NT2/D1 (cell line): ENCODE measurements at regions not wholly inside any gene's neighbourhood (a gene's known extent, or its start where the extent isn't known, plus 50 kb on each side); places are given as distances from the start of the nearest gene placed in this dataset.
"Not testable (repeated sequence)": the region's sequence is repeated elsewhere in the genome, so short reads cannot be mapped to it uniquely, and the experiment has no call there.

Experiments used
- DNase-seq: peaks from one replicate; pipeline ENCODE4 v3.0.0-alpha.2; 2011; ENCODE audit warnings: low read depth, low spot score
- H3K27me3 ChIP-seq: 2 replicates; pipeline ENCODE4 v1.6.0; 2011; ENCODE audit warnings: mild to moderate bottlenecking; ENCODE audit not compliant: insufficient read length, insufficient read depth
- H3K36me3 ChIP-seq: 2 replicates; pipeline ENCODE4 v1.6.1; 2011; ENCODE audit warnings: mild to moderate bottlenecking, low read length, mixed read lengths; ENCODE audit not compliant: insufficient read depth, insufficient read length
- H3K4me1 ChIP-seq: 2 replicates; pipeline ENCODE4 v1.5.1; 2011; ENCODE audit not compliant: insufficient read depth, insufficient read length
- H3K4me3 ChIP-seq: 2 replicates; pipeline ENCODE4 v1.5.1; 2011; ENCODE audit warnings: low read depth; ENCODE audit not compliant: insufficient read length
- H3K9ac ChIP-seq: 2 replicates; pipeline ENCODE4 v1.6.0; 2011; ENCODE audit warnings: low read depth; ENCODE audit not compliant: insufficient read length
- H3K9me3 ChIP-seq: 2 replicates; pipeline ENCODE4 v1.5.1; 2011; ENCODE audit warnings: mild to moderate bottlenecking, low read length; ENCODE audit not compliant: insufficient read depth
- SUZ12 ChIP-seq: IDR thresholded peaks from 2 replicates; pipeline ENCODE4 v1.6.1; 2011; ENCODE audit not compliant: insufficient read length, insufficient read depth; ENCODE audit errors: extremely low read depth
- YY1 ChIP-seq: IDR thresholded peaks from 2 replicates; pipeline ENCODE4 v1.6.1; 2011; ENCODE audit not compliant: insufficient read length, insufficient read depth
- ZNF274 ChIP-seq: IDR thresholded peaks from 2 replicates; pipeline ENCODE4 v1.6.1; 2011; ENCODE audit warnings: mild to moderate bottlenecking, low read depth, low read length

DNA sequence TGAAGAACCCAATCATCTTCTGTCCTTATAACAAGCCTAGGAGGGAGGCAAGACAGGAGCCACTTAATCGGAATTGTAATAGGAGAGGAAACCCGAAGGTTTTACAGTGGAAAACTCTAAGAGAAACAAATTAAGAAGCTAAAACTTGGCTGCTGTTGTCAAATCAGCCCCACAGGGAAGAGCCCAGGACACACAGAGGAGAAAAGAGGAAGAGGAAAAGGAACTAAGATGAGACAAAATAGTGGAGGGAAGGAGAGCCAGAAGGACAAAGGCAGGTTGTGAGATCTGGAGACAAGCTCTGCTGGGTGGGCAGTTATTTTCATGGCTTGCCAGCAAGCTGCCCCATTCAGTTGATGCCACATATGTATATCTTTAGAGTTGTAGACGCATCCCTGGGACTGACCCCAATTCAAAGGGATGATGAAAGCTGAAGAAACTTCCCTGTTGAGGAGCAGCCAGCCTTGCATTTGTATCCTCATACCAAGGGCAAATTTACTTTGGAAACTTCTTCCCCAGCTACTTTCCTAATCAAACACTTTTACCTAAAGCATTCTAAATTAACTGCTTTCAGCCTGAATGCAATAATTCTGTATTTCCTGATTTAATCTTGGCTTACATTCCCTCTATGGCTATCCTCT is 499.8 kb upstream of the MEIS1 start:
- Histone ChIP-seq H3K36me3 (no peaks in the 10 kb centered on the region), H3K4me1 (no peaks in the 10 kb centered on the region), H3K9ac (no peak overlapping the region), H3K4me3 (no peak overlapping the region), H3K9me3 (peaks cover 7% of the 10 kb centered on the region; the same call in 1 of the 2 replicates), H3K27me3 (no peaks in the 10 kb centered on the region)
- no peak for TF ChIP-seq SUZ12
- TF ChIP-seq YY1 = no peak
- TF ChIP-seq ZNF274 = no peak
- no peak for DNase-seq

DNA sequence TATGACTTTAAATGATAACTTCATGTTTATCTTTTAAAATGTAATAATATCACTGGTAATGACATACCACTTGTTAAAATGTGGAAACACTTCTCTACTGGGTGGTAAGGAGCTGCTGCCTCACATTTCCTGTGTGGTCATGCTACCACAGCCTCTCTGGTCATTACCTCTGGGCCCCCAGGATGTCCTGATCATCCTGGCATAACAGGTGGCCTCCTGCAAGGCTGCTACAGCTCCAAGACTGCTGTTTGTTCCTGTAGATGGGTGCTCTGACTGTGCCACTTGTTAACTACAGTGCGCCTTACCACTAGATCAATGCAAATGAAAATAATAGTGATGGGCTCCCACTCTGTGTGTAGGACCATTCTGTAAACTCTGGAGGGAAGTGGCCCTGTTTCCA is 500.2 kb upstream of the SPRED2 start:
- Histone ChIP-seq H3K4me3 (no peak overlapping the region), H3K36me3 (no peaks in the 10 kb centered on the region), H3K9me3 (peaks cover 9% of the 10 kb centered on the region; the same call in 1 of the 2 replicates), H3K4me1 (no peaks in the 10 kb centered on the region), H3K27me3 (no peaks in the 10 kb centered on the region), H3K9ac (no peak overlapping the region)
- TF ChIP-seq YY1 = no peak
- TF ChIP-seq ZNF274 = no peak
- TF ChIP-seq SUZ12 = no peak
- no peak for DNase-seq

DNA sequence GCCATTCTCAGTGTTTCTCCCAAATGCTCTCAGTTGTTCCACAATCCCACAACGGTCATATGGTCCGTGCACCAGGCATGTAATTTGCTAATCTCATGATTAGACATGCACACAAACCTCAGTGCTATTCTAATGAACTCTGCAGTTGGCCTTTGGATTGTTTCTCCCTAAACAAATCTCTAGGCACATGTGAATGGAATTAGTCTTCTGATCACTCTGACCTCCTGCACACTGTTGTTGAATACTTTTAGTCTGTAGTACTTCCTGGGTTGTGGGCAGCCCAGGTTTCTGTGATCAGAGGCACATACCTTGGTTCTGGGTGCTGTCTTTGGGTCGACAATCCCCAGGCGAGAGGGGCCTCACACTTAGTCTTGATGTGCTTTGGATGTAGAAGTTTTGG is 498.7 kb upstream of the SPRED2 start:
- H3K4me1 ChIP-seq = no peaks in the 10 kb centered on the region
- no peaks in the 10 kb centered on the region for H3K27me3 ChIP-seq
- DNase-seq = no peak
- TF ChIP-seq YY1 = no peak
- TF ChIP-seq ZNF274 = no peak
- no peak for TF ChIP-seq SUZ12
- H3K36me3 ChIP-seq = no peaks in the 10 kb centered on the region
- H3K9ac ChIP-seq = no peak overlapping the region
- H3K9me3 ChIP-seq = peaks cover 9% of the 10 kb centered on the region; the same call in 1 of the 2 replicates
- no peak overlapping the region for H3K4me3 ChIP-seq

DNA sequence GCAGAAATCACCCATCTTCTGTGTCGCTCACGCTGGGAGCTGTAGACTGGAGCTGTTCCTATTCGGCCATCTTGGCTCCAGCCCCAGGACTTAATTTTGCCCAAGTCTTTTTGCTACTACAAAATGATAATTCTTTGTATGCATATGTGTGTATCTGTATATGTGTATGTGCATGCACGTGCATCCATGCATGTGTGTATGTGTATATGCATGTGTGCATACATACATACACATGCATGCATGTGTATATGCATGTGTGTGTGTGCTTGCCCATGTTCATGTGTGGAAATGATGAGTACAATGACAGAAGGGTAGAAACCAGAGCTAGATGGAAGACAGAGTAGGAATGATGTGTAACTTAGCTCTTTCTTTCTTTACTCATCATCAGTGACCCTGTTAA is 497.9 kb upstream of the SPRED2 start:
- DNase-seq = no peak
- H3K4me1 ChIP-seq = no peaks in the 10 kb centered on the region
- no peaks in the 10 kb centered on the region for H3K27me3 ChIP-seq
- H3K36me3 ChIP-seq = no peaks in the 10 kb centered on the region
- no peak for TF ChIP-seq SUZ12
- no peak for TF ChIP-seq YY1
- TF ChIP-seq ZNF274 = no peak
- H3K9me3 ChIP-seq = peaks cover 9% of the 10 kb centered on the region; the same call in 1 of the 2 replicates
- no peak overlapping the region for H3K9ac ChIP-seq
- H3K4me3 ChIP-seq = no peak overlapping the region

DNA sequence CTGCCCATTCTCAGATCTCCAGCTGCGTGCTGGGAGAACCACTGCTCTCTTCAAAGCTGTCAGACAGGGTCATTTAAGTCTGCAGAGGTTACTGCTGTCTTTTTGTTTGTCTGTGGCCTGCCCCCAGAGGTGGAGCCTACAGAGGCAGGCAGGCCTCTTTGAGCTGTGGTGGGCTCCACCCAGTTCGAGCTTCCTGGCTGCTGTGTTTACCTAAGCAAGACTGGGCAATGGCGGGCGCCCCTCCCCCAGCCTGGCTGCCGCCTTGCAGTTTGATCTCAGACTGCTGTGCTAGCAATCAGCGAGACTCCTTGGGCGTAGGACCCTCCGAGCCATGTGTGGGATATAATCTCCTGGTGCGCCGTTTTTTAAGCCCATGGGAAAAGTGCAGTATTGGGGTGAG is 497.3 kb upstream of the SPRED2 start:
- not testable (repeated sequence) for H3K27me3 ChIP-seq, H3K9ac ChIP-seq, H3K4me1 ChIP-seq, H3K4me3 ChIP-seq, H3K9me3 ChIP-seq, DNase-seq, H3K36me3 ChIP-seq

DNA sequence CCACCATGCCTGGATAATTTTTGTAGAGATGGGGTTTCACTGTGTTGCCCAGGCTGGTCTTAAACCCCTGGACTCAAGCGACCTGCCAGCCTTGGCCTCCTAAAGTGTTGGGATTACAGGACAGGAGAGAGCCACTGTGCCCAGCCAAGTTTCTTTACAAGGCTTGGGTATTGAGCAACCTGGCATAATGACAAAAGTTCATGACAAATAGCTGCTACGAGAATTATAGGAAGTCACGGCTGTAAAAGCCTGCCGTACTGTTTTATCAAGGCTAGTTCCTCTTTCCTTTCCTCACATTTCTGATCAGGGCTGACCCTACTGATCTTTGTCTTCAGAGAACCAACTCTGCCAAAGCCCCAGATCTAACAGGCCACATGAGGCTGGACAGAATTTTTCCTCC is 490.4 kb upstream of the SPRED2 start:
- Histone ChIP-seq H3K27me3 (no peaks in the 10 kb centered on the region), H3K9ac (no peak overlapping the region), H3K9me3 (no peaks in the 10 kb centered on the region), H3K4me3 (no peak overlapping the region), H3K36me3 (no peaks in the 10 kb centered on the region), H3K4me1 (no peaks in the 10 kb centered on the region)
- no peak for DNase-seq
- TF ChIP-seq ZNF274 (no peak), YY1 (no peak), SUZ12 (no peak)

DNA sequence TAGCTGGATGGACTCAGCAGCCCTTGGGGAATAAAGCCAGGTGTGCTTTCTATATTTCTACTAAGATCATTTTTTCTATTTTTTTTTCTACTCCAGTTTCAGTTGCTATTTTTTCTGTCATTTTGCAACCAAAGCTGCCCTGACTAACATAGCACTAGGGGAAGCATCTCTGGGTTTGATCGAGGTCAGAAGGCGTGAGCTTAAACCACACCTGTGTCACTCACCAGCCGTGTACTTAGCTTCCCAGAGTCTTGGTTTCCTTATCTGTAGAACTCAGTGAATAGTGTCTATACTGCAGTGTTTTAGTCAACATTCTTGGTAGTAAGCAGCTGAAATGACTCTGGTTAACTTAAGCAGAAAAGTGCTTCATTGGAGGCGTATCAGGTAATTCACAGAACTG is 489.6 kb upstream of the SPRED2 start:
- Histone ChIP-seq H3K36me3 (no peaks in the 10 kb centered on the region), H3K9ac (no peak overlapping the region), H3K9me3 (no peaks in the 10 kb centered on the region), H3K4me3 (no peak overlapping the region), H3K27me3 (no peaks in the 10 kb centered on the region), H3K4me1 (no peaks in the 10 kb centered on the region)
- no peak for TF ChIP-seq ZNF274
- TF ChIP-seq SUZ12 = no peak
- TF ChIP-seq YY1 = no peak
- DNase-seq = no peak

DNA sequence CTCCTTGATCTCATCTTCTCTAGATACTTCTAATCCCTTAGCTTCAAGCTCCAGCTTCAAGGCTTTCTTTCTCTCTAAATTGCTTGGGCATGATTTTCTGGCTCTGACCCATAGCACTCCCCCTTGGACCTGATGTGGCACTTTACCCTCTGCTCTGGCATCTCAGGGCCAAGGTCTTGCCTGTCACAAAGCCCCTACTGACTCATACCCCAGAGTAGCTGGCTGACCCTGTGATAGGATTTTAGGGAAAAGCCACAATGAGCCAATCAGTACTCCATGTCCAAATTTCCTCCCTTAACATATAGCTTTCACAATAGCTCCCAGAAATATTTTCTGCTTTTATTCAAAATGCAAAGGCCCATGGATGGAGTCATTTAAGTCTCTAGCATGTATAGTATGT is 488.7 kb upstream of the SPRED2 start:
- H3K4me3 ChIP-seq = no peak overlapping the region
- no peaks in the 10 kb centered on the region for H3K27me3 ChIP-seq
- no peaks in the 10 kb centered on the region for H3K4me1 ChIP-seq
- no peaks in the 10 kb centered on the region for H3K9me3 ChIP-seq
- no peak for TF ChIP-seq ZNF274
- no peak for TF ChIP-seq SUZ12
- no peak for TF ChIP-seq YY1
- no peaks in the 10 kb centered on the region for H3K36me3 ChIP-seq
- no peak overlapping the region for H3K9ac ChIP-seq
- no peak for DNase-seq
